Liver (tissue), 8 donors: ENCODE measurements at regions not wholly inside any gene's neighbourhood (a gene's known extent, or its start where the extent isn't known, plus 50 kb on each side); places are given as distances from the start of the nearest gene placed in this dataset.

Experiments
- DNase-seq: peaks from one replicate; pipeline ENCODE4 v3.0.0-alpha.2; 2017; ENCODE audit warnings: low spot score
- H3K27ac ChIP-seq, 2 donors: one replicate each; pipeline ENCODE4 v1.7.0; 2013; ENCODE audit warnings: inconsistent platforms in 2 of 2, low read length in 2 of 2, control low read depth in 1 of 2, low read depth in 1 of 2, mild to moderate bottlenecking in 1 of 2
- H3K27me3 ChIP-seq, 4 donors: one replicate each; pipeline versions ENCODE4 v1.6.1 to v1.7.0; 2013; ENCODE audit warnings: low read length in 3 of 4, inconsistent platforms in 1 of 4, mild to moderate bottlenecking in 1 of 4, moderate library complexity in 1 of 4; ENCODE audit not compliant: control insufficient read depth in 4 of 4, insufficient read depth in 4 of 4
- H3K36me3 ChIP-seq, 4 donors: one replicate each; pipeline versions ENCODE4 v1.6.1 to v1.7.0; 2013; ENCODE audit warnings: low read length in 3 of 4, mild to moderate bottlenecking in 3 of 4, low read depth in 1 of 4, moderate library complexity in 1 of 4; ENCODE audit not compliant: control insufficient read depth in 4 of 4, insufficient read depth in 3 of 4
- H3K4me1 ChIP-seq, 4 donors: one replicate each; pipeline versions ENCODE4 v1.6.1 to v1.7.0; 2013; ENCODE audit warnings: low read length in 3 of 4, mild to moderate bottlenecking in 3 of 4, moderate library complexity in 1 of 4; ENCODE audit not compliant: control insufficient read depth in 4 of 4, insufficient read depth in 4 of 4
- H3K4me3 ChIP-seq, 3 donors: one replicate each; pipeline versions ENCODE4 v1.6.1 to v1.7.0; 2013; ENCODE audit warnings: low read length in 3 of 3, control low read depth in 1 of 3, low read depth in 1 of 3, mild to moderate bottlenecking in 1 of 3
- H3K9ac ChIP-seq, 2 donors: one replicate each; pipeline ENCODE4 v1.7.0; 2013; ENCODE audit warnings: low read length in 2 of 2, mild to moderate bottlenecking in 2 of 2, moderate library complexity in 2 of 2, control low read depth in 1 of 2, low read depth in 1 of 2
- H3K9me3 ChIP-seq, 4 donors: one replicate each; pipeline versions ENCODE4 v1.6.1 to v1.7.0; 2013; ENCODE audit warnings: low read length in 3 of 4; ENCODE audit not compliant: control insufficient read depth in 4 of 4
- CTCF ChIP-seq: fragments of 150-350 bp; IDR thresholded peaks from 2 replicates; pipeline ENCODE4 v1.5.1; 2017; ENCODE audit warnings: improper control_type of control experiment, low read depth, low read length; ENCODE audit not compliant: missing input control
- EGR1 ChIP-seq, 2 donors: IDR thresholded peaks; 2 replicates each; pipeline ENCODE4 v1.6.1; 2016 to 2018; ENCODE audit warnings: antibody characterized with exemption in 2 of 2, low read depth in 2 of 2
- FOXA1 ChIP-seq: IDR thresholded peaks from 2 replicates; pipeline ENCODE4 v1.6.1; 2016; ENCODE audit warnings: antibody characterized with exemption
- FOXA2 ChIP-seq: IDR thresholded peaks from 2 replicates; pipeline ENCODE4 v1.6.1; 2016; ENCODE audit warnings: antibody characterized with exemption
- GABPA ChIP-seq, 2 donors: IDR thresholded peaks in 1 of 2; conservative IDR thresholded peaks in 1 of 2; 2 replicates each; pipeline ENCODE4 v1.6.1; 2016; ENCODE audit warnings: antibody characterized with exemption in 2 of 2, mild to moderate bottlenecking in 1 of 2, moderate library complexity in 1 of 2
- HNF4A ChIP-seq, 2 donors: conservative IDR thresholded peaks; 2 replicates each; pipeline ENCODE4 v1.6.1; 2016; ENCODE audit warnings: antibody characterized with exemption in 2 of 2, mild to moderate bottlenecking in 2 of 2
- HNF4G ChIP-seq: IDR thresholded peaks from 2 replicates; pipeline ENCODE4 v1.6.1; 2016; ENCODE audit warnings: antibody characterized with exemption
- JUND ChIP-seq, 2 donors: IDR thresholded peaks; 2 replicates each; pipeline ENCODE4 v1.6.1; 2016; ENCODE audit warnings: antibody characterized with exemption in 2 of 2
- NR2F2 ChIP-seq: IDR thresholded peaks from 2 replicates; pipeline ENCODE4 v1.6.1; 2016; ENCODE audit warnings: antibody characterized with exemption
- RAD21 ChIP-seq, 2 donors: IDR thresholded peaks; 2 replicates each; pipeline ENCODE4 v1.6.1; 2016; ENCODE audit warnings: antibody characterized with exemption in 2 of 2, mild to moderate bottlenecking in 2 of 2
- REST ChIP-seq: IDR thresholded peaks from 2 replicates; pipeline ENCODE4 v1.6.1; 2016; ENCODE audit warnings: antibody characterized with exemption, mild to moderate bottlenecking
- RXRA ChIP-seq, 2 donors: IDR thresholded peaks; 2 replicates each; pipeline ENCODE4 v1.6.1; 2017 to 2018; ENCODE audit warnings: antibody characterized with exemption in 2 of 2, mild to moderate bottlenecking in 1 of 2
- SP1 ChIP-seq: IDR thresholded peaks from 2 replicates; pipeline ENCODE4 v1.6.1; 2018; ENCODE audit warnings: antibody characterized with exemption, mild to moderate bottlenecking
- TAF1 ChIP-seq: conservative IDR thresholded peaks from 2 replicates; pipeline ENCODE4 v1.6.1; 2016; ENCODE audit warnings: antibody characterized with exemption, mild to moderate bottlenecking
- YY1 ChIP-seq: IDR thresholded peaks from 2 replicates; pipeline ENCODE4 v1.6.1; 2016; ENCODE audit warnings: antibody characterized with exemption, mild to moderate bottlenecking
- WGBS: extraction: QIAGEN DNeasy Blood & Tissue Kit; methylation state at CpG from one replicate; pipeline ENCODE4 v1.1.7; 2013; 5-methylcytosine and 5-hydroxymethylcytosine counted together
- TF ChIP-seq, protein P1 (sequence below): IDR thresholded peaks from 2 replicates; pipeline ENCODE4 v1.6.1; 2016; ENCODE audit warnings: antibody characterized with exemption
- TF ChIP-seq, protein P2 (sequence below): IDR thresholded peaks from 2 replicates; pipeline ENCODE4 v1.6.1; 2016; ENCODE audit warnings: antibody characterized with exemption
- TF ChIP-seq, protein P3 (sequence below): IDR thresholded peaks from 2 replicates; pipeline ENCODE4 v1.6.1; 2016; ENCODE audit warnings: antibody characterized with exemption
- donor health status: healthy.
- donor health status: healthy.
- donor health status: healthy.
- donor health status: healthy.
- donor health status: healthy.

DNA sequence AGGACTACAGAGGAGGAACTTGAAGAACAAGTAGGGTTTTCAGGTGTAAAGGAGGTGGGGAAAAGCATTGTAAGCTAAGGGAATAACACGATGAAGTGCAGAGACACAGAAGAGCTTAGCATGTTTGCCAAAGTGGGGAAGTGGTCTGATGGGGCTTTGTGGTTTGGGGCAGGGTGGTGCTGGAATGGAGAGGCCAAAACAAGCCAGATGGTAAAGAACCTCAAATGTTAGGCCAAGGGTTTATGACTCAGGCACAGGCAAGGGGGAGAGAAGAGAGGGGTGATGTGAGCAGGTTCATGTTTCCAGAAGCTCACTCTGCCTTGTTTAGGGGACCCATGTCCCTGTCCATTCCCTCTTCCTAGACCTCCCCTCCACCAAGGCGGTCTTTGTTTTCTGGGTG, 104.5 kb upstream of the YWHAQ start:
- Histone ChIP-seq H3K36me3 (no peaks in the 10 kb centered on the region), H3K27me3 (peaks cover 0 to 2% (median 0%) of the 10 kb centered on the region in 4 donors), H3K9me3 (peaks cover 0 to 2% (median 0%) of the 10 kb centered on the region in 4 donors), H3K4me3 (no peak overlapping the region), H3K9ac (no peak overlapping the region), H3K27ac (no peak overlapping the region), H3K4me1 (no peaks in the 10 kb centered on the region)
- TF ChIP-seq HNF4A (conservative IDR thresholded peaks at IDR 0.05): no peak
- no peak for TF ChIP-seq CTCF
- TF ChIP-seq FOXA2: no peak
- TF ChIP-seq FOXA1: no peak
- no peak for TF ChIP-seq EGR1 (IDR thresholded peaks at IDR 0.05; ENCODE audit: low read depth in 2 of 2)
- no peak for TF ChIP-seq REST
- no peak for TF ChIP-seq TAF1
- no peak for TF ChIP-seq HNF4G
- TF ChIP-seq JUND (IDR thresholded peaks at IDR 0.05): no peak
- TF ChIP-seq SP1: no peak
- TF ChIP-seq GABPA (IDR thresholded peaks at IDR 0.05 in 1 of 2, conservative IDR thresholded peaks at IDR 0.05 in 1 of 2): no peak
- TF ChIP-seq, protein P1, sequence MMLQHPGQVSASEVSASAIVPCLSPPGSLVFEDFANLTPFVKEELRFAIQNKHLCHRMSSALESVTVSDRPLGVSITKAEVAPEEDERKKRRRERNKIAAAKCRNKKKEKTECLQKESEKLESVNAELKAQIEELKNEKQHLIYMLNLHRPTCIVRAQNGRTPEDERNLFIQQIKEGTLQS: no peak
- no peak for TF ChIP-seq RXRA (IDR thresholded peaks at IDR 0.05)
- TF ChIP-seq, protein P2, sequence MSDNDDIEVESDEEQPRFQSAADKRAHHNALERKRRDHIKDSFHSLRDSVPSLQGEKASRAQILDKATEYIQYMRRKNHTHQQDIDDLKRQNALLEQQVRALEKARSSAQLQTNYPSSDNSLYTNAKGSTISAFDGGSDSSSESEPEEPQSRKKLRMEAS: no peak
- TF ChIP-seq RAD21 (IDR thresholded peaks at IDR 0.05): no peak
- TF ChIP-seq, protein P3, sequence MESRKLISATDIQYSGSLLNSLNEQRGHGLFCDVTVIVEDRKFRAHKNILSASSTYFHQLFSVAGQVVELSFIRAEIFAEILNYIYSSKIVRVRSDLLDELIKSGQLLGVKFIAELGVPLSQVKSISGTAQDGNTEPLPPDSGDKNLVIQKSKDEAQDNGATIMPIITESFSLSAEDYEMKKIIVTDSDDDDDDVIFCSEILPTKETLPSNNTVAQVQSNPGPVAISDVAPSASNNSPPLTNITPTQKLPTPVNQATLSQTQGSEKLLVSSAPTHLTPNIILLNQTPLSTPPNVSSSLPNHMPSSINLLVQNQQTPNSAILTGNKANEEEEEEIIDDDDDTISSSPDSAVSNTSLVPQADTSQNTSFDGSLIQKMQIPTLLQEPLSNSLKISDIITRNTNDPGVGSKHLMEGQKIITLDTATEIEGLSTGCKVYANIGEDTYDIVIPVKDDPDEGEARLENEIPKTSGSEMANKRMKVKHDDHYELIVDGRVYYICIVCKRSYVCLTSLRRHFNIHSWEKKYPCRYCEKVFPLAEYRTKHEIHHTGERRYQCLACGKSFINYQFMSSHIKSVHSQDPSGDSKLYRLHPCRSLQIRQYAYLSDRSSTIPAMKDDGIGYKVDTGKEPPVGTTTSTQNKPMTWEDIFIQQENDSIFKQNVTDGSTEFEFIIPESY: no peak
- no peak for TF ChIP-seq YY1
- no peak for TF ChIP-seq NR2F2
- no peak for DNase-seq
- WGBS: 95% methylated on average over 2 of the region's 2 CpGs
